HK-2 (cell line): ENCODE measurements at regions not wholly inside any gene's neighbourhood (a gene's known extent, or its start where the extent isn't known, plus 50 kb on each side); places are given as distances from the start of the nearest gene placed in this dataset.
"Not testable (repeated sequence)": the region's sequence is repeated elsewhere in the genome, so short reads cannot be mapped to it uniquely, and the experiment has no call there.

ENCODE experiments used
- DNase-seq: peaks from one replicate; pipeline ENCODE4 v3.0.0-alpha.2; 2018; ENCODE audit not compliant: unreplicated experiment

DNA sequence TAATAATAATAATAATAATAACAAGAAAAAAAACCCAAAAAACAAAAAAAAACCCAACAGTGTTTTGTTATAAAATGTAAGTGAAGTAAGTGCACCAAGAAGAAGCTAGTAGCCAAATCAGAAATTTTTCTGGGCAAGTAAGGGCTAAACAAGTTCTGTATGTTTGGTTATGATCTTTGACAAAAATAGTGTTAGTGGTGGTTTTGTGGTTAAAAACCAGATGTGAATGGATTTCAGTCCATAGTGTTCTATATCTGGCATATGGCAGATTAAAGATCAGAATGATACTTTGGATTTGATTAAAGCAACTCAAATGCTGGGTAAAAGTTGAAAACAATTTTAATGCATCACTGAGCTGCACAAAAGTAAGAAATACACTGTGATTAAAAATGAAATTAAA lies 116.5 kb upstream of the NDST4 start:
- DNase-seq = no peak

DNA sequence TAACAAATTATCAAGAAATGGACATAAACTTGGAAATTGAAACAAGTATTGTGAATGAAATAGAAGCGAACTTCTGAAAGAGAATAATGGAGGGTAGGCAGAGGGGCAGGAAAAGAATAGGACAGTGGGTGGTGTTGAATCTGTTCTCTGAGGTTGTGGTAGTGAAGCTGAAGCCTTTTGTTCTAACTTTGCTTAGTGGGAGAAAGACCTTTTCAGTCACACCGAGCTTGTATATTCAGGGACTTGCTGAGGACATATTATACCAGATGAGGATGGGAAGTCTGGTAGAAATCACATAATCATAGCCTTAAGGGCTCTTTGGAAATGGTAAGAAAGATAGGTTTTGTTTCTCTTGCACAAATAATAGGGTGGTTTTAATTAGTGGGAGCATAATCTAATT lies 115.4 kb upstream of the NDST4 start:
- no peak for DNase-seq

DNA sequence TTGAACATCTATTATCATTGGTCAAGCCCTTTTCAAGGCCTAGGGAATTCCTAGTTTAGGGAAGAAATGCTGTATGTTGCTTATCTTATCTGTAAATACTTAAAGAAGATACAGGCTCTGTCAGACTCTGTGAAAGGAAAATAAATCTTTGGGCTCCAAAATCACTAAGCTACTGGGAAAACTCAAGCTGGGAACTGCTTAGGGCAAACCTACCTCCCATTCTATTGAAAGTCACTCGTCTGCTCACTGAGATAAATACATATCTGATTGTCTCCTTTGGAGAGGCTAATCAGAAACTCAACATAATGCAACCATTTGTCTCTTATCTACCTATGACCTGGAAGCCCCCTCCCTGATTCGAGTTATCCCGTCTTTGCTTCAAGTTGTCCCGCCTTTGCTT lies 108.6 kb upstream of the NDST4 start:
- DNase-seq = no peak

DNA sequence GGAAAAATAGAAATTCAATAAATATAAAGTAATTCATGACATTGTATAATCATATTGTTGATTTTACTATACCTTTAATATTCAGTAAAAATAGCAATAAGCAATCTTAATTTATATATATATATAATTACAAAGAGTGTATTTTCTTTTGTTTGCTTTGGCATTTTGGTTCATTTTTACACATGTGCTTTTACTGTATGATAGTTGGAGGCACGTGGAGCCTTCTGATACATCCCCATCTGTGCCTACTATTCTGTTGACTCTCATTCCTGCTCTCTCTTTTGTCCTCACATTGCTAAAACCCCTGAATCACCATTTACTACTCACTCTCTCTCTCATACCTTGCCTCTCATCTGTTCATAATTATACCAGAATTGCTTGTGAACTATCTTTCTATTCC lies 106.4 kb upstream of the NDST4 start:
- DNase-seq = no peak

DNA sequence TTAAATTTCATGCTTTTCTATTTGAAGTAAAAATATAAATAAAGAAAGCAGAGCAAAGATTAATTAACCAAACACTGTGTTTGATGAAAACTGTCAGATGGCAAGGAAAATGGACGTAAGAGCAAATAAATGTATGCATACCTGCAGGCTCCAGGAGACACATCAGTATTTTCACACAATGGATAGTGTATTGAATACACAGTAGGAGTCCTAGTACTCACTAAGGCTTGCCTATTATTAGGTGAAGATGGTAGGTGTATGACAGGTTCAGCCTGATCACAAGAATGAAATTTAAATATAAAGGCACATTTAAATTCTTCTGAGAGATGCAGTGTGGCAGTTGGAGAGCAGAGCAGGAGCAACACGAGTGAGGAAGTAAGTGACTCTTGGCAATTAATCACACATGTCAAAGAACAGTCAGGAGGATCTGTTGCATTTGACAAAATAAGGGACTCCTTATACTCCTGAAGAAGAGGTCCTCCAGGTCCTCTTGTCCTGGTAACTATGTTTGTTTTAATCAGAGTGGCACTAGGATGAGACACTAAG lies 106.0 kb upstream of the NDST4 start:
- no peak for DNase-seq

DNA sequence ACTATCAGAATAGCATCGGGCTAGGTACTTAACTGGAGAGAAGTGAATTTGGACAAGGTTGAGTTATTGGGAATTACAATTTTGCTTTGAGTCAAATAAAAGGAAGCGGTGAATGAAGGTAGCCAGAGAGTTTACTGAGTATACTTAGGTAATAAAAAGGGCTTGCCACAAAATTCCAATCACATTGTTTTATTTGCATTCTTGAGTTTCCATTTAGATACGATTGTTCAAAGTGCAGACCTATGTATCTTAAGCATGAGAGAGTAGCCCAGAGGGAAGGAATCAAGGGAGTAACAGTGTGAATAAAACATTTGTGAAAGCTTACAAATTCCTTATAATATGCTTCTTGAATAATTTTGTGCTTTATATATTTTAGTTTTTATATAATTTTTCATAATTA lies 102.5 kb upstream of the NDST4 start:
- DNase-seq = no peak

DNA sequence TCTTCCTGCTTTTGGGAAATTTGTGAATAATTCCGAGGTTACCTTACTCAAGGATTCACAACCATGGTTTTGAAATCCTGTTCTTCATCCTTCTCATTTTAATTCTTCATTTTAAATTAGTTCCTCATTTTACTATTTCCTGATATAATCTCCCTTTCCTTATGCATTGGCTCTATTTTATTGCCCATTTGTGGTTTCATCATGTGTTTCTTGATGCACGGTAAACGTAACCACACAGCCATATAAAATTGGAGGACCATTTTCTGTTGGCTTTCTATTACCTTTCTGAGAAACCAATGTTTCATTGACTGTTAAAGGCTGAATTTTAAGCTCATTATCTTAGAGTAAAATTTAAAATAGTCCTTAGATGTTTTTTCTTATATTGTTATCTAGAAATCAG lies 100.3 kb upstream of the NDST4 start:
- DNase-seq = no peak

DNA sequence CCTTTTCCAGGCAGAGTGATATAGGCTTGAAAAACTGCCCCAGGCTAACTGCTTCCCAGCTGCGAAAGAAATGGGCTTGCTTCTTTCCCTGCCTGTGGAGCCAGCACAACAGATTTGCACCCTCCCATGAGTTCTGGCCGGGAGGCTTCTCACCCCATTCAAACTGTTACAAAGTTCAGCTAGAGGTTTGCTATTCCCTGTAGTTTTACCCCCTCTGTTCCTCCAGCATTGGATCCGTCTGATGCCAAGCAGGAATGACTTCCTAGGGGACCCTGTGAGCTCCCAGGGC lies 87.6 kb upstream of the NDST4 start:
- no peak for DNase-seq

DNA sequence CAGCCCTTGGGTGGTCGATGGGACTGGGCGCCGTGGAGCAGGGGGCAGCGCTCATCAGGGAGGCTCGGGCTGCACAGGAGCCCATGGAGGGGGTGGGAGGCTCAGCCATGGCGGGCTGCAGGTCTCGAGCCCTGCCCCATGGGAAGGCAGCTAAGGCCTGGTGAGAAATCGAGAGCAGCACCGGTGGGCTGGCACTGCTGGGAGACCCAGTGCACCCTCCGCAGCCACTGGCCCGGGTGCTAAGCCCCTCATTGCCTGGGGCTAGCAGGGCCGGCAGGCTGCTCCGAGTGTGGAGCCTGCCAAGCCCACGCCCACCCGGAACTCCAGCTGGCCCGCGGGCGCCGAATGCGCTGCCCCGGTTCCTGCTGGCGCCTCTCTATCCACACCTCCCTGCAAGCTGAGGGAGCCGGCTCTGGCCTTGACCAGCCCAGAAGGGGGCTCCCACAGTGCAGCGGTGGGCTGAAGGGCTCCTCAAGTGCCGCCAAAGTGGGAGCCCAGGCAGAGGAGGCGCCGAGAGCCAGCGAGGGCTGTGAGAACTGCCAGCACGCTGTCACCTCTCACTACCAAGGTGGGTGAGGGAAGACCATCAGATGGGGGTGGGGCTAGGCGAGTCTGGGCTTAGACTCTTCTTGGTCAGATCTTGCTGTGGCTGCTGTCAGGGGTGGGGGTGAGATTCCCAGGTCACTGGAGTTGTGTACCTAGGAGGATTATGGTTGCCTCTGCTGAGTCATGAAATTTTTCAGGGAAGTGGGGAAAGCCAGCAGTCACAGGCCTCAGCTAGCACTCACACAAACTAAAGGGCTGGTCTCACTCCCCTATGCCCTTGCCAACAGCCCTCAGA lies 87.0 kb upstream of the NDST4 start:
- not testable (repeated sequence) for DNase-seq

DNA sequence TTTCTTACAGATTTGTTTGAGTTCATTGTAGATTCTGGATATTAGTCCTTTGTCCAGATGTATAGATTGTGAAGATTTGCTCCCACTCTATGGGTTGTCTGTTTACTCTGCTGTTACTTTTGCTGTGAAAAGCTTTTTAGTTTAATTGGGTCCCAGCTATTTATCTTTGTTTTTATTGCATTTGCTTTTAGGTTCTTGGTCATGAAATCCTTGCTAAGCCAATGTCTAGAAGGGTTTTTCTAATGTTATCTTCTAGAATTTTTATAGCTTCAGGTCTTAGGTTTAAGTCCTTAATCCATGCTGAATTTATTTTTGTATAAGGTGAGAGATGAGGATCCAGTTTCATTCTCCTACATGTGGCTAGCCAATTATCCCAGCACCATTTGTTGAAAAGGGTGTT lies 81.2 kb upstream of the NDST4 start:
- not testable (repeated sequence) for DNase-seq

DNA sequence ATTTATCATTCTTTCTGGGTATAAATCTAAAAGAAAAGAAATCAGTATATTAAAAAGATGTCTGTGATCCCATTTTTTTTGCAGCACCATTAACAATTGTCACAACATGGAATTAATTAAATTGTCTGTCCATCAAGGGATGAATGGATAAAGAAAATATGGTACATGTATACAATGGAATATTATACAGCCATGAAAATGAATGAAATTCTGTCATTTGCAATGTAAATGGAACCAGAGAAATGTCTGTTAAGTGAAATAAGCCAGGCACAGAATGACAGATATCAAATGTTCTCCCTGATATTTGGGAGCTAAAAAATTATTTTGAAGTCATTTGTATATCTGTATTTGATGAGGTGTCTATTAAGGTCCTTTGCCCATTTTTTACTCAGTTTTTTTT lies 77.1 kb upstream of the NDST4 start:
- DNase-seq = no peak

DNA sequence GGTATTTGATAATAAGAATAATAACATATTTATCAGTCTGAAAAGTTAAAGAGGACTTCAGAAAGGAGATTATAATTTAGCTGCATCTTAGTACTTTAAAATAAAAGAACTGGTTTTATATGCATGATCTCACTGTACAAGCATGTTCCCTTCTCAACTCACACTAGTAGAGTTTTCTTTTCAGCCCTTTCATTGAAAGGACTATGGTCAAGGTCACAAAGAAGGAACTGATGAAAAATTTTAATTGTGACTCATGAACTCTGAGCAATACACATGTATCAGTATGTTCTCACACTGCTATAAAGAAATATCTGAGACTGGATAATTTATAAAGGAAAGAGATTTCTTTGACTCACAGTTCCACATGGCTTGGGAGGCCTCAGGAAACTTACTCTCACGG lies 73.7 kb upstream of the NDST4 start:
- DNase-seq = no peak

DNA sequence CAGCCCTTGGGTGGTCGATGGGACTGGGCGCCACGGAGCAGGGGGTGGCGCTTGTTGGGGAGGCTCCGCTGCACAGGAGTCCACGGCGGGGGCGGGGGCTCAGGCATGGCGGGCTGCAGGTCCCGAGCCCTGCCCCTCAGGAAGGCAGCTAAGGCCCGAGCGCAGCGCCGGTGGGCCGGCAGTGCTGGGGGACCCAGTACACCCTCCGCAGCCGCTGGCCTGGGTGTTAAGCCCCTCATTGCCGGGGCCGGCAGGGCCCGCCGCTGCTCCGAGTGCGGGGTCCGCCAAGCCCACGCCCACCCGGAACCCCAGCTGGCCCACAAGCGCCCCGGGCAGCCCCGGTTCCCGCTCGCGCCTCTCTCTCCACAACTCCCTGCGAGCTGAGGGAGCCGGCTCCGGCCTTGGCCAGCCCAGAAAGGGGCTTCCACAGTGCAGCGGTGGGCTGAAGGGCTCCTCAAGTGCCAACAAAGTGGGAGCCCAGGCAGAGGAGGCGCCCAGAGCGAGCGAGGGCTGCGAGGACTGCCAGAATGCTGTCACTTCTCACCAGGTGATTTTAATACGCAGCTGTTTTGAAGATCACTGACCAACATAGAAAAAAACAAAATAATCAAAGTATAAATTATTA lies 66.1 kb upstream of the NDST4 start:
- DNase-seq = not testable (repeated sequence)

DNA sequence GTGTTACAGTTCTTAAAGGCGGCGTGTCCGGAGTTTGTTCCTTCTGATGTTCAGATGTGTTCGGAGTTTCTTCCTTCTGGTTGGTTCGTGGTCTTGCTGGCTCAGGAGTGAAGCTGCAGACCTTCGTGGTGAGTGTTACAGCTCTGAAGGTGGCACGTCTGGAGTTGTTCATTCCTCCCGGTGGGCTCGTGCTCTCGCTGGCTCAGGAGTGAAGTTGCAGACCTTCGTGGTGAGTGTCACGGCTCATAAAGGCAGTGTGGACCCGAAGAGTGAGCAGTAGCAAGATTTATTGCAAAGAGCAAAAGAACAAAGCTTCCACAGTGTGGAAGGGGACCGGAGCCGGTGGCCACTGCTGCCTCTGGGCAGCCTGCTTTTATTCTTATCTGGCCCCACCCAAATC lies 65.3 kb upstream of the NDST4 start:
- not testable (repeated sequence) for DNase-seq

DNA sequence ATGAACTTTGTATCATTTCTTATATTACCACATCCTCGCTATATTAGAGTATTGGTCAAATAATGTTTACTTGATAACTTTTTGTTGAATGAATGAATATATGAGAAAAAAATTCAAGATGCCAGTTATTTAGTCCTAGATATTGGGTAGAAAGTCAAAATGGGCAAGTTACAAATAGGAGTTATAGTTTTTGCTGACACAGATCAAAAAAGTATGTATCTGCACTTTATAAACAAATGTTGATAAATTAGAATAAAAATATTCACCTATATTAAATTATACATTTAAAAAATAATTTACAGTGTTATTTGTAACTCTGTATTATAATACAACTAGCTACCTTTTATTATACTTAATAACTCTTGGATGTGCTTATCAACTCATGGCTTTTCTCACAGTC lies 57.8 kb upstream of the NDST4 start:
- no peak for DNase-seq

DNA sequence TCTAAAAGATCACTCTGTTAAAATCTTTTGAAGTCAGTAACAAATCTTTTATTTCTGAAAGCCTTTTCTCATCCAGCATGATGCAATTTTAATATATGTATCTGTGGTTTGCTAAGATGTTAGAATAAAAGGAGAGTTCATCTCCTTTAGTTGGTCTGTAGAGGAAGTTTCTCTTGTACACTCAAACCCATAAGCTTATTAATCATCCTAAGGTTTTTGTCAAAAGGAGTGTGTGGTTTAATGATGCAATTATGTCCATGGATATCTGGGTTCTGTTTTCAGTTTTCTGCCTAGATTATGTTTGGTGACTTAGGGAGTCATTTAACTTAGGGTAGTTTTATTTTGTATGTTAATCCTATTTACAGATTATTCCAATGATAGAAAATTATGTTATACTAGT lies 52.1 kb upstream of the NDST4 start:
- DNase-seq = no peak
